ENCODE measurements at regions not wholly inside any gene's neighbourhood (a gene's known extent, or its start where the extent isn't known, plus 50 kb on each side); places are given as distances from the start of the nearest gene placed in this dataset.

DNA sequence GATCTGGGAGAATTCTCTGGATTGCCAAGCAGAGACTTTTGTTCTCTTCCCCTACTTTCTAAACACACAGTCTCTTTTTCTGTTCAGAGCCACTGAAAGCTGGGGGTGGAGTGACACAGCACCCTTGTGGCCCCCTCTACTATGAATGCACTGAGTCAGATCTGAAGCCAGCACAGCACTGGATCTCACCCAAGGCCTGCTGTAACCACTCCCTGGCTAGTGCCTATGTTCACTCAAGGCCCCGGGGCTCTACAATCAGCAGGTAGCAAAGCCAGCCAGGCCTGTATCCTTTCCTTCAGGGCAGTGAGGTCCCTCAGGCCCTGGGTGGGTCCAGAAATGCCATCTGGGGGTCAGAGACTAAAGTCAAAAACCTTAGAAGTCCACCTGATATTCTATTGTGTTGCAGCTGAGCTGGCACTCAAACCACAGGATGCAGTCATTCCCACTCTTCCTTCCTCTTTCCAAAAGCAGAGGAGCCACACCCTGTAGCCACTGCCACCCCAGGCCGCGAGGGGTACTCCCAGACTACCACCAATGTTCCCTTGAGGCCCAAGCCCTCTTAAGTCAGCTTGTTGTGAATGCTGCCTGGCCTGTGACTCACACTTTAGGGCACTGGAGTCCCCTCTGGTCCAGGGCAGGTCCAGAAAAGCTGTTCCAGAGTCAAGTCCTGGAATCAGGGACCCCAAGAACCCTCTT is 110.1 kb upstream of the RXFP2 start:
- ChIA-PET POLR2A (no interaction called here), CTCF (no interaction called here)
- H3K4me2 ChIP-seq: no peak overlapping the region
- H3K9me3 ChIP-seq: no peaks in the 10 kb centered on the region
- H3K27ac ChIP-seq: no peak overlapping the region
- DNase-seq (ENCODE audit: low read depth in 1 of 2, low spot score in 1 of 2): no peak
- 0% methylated on average over 2 of the region's 3 CpGs for WGBS (ENCODE audit: missing lambda C conversion rate)
- FAIRE-seq: no peak
- TF ChIP-seq, protein P1, sequence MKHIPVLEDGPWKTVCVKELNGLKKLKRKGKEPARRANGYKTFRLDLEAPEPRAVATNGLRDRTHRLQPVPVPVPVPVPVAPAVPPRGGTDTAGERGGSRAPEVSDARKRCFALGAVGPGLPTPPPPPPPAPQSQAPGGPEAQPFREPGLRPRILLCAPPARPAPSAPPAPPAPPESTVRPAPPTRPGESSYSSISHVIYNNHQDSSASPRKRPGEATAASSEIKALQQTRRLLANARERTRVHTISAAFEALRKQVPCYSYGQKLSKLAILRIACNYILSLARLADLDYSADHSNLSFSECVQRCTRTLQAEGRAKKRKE (CRISPR knock-in tag; IDR thresholded peaks at IDR 0.05; ENCODE audit: low read depth): no peak
- TF ChIP-seq ESRRA (IDR thresholded peaks at IDR 0.05; ENCODE audit: borderline replicate concordance, low read length) (no peak), ZFP36 (IDR thresholded peaks at IDR 0.05; ENCODE audit: borderline replicate concordance, partially characterized antibody) (no peak), ZSCAN20 (CRISPR knock-in tag; IDR thresholded peaks at IDR 0.05) (no peak), RCOR1 (IDR thresholded peaks at IDR 0.05; ENCODE audit: low read depth, low read length) (no peak), POLR2A (IDR thresholded peaks at IDR 0.05; ENCODE audit: low read length) (no peak)
- ATAC-seq: no peak
- H3K4me1 ChIP-seq: no peaks in the 10 kb centered on the region
- no peak overlapping the region for H3K4me3 ChIP-seq

- H3K9me3 ChIP-seq: no peaks in the 10 kb centered on the region
- ChIA-PET CTCF (interaction anchor here (1.4 kb wide), 1 partner anchor 8 kb away, joined by 4 read pairs; no protein-coding TSS in a partner anchor), POLR2A (no interaction called here)
- ATAC-seq (no peak), DNase-seq (ENCODE audit: low read depth in 1 of 2, low spot score in 1 of 2) (no peak), FAIRE-seq (no peak)
- no peak overlapping the region for H3K4me2 ChIP-seq
- no peaks in the 10 kb centered on the region for H3K4me1 ChIP-seq
- H3K27ac ChIP-seq: no peak overlapping the region
- no peak overlapping the region for H3K4me3 ChIP-seq
- TF ChIP-seq TFCP2L1 (CRISPR knock-in tag; IDR thresholded peaks at IDR 0.05): no peak
- no peak for TF ChIP-seq RARB (CRISPR knock-in tag; IDR thresholded peaks at IDR 0.05)
- 4% methylated on average over 3 of the region's 3 CpGs for WGBS (ENCODE audit: missing lambda C conversion rate)
These were observed 108.3 kb upstream of the RXFP2 start for GRCh38 chr13:31631071-31631470.

DNA sequence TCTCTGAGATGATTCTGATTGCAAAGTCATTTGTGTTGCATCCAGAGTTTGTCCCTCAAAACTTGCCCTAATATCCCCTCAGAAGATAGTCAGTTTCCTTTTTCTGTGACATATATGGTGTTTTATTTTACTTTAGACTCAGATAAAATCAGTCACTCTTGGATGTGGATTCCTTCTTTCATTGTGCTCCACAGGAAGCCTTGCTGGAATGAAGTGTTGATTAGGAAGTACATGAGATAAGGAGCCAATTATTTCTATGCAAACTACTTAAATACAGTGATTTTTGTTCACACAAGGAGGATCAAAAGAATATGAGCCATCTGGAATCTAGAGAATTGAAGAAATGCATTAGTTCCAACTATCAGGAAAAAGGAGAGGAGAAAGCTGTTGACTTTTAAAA is 107.6 kb upstream of the RXFP2 start:
- DNase-seq (ENCODE audit: low read depth in 1 of 2, low spot score in 1 of 2) (no peak), ATAC-seq (no peak), FAIRE-seq (no peak)
- Histone ChIP-seq H3K9me3 (no peaks in the 10 kb centered on the region), H3K4me1 (no peaks in the 10 kb centered on the region), H3K4me3 (no peak overlapping the region), H3K4me2 (no peak overlapping the region), H3K27ac (no peak overlapping the region)
- CTCF ChIA-PET: interaction anchor here (0.5 to 1.4 kb wide), 2 partner anchors 8 to 229 kb away, joined by 3 to 4 read pairs; no protein-coding TSS in a partner anchor
- POLR2A ChIA-PET: no interaction called here
- no peak for TF ChIP-seq EHMT2 (IDR thresholded peaks at IDR 0.05; ENCODE audit: low read depth)
- TF ChIP-seq RARB (CRISPR knock-in tag; IDR thresholded peaks at IDR 0.05): no peak
- TF ChIP-seq RAD21 (conservative IDR thresholded peaks at IDR 0.05 in 1 of 2, IDR thresholded peaks at IDR 0.05 in 1 of 2): no peak

DNA sequence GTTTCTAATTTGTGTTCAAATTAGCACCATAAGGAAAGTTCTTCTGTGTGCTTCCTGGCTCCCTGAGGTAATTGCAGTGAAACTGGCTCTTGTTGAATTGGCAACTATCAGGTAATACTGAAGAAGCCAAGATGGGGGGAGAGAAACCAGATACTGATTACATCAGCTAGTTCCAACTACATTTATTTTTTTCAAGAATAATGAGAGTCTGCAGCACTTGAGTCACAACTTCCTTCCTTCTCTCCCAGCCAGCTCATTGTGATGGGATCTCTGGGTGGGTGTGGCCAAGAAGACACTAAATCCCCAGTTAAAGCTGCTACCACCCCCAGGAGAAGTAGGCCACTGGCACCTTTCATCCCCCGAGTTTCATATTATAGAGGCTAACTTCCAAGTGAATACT is 100.7 kb upstream of the RXFP2 start:
- ATAC-seq (no peak), FAIRE-seq (no peak), DNase-seq (ENCODE audit: low read depth in 1 of 2, low spot score in 1 of 2) (no peak)
- WGBS (ENCODE audit: missing lambda C conversion rate): no CpG with 5 or more reads among the region's 1 CpG
- Histone ChIP-seq H3K4me1 (no peaks in the 10 kb centered on the region), H3K4me2 (no peak overlapping the region), H3K4me3 (no peak overlapping the region), H3K27ac (no peak overlapping the region), H3K9me3 (no peaks in the 10 kb centered on the region)
- no peak for TF ChIP-seq HEYL (CRISPR knock-in tag; IDR thresholded peaks at IDR 0.05)
- TF ChIP-seq ZC3H11A (IDR thresholded peaks at IDR 0.05): no peak
- TF ChIP-seq JUN (IDR thresholded peaks at IDR 0.05): no peak
- TF ChIP-seq POLR2AphosphoS2 (conservative IDR thresholded peaks at IDR 0.05; ENCODE audit: low read length): no peak
- TF ChIP-seq, protein P2, sequence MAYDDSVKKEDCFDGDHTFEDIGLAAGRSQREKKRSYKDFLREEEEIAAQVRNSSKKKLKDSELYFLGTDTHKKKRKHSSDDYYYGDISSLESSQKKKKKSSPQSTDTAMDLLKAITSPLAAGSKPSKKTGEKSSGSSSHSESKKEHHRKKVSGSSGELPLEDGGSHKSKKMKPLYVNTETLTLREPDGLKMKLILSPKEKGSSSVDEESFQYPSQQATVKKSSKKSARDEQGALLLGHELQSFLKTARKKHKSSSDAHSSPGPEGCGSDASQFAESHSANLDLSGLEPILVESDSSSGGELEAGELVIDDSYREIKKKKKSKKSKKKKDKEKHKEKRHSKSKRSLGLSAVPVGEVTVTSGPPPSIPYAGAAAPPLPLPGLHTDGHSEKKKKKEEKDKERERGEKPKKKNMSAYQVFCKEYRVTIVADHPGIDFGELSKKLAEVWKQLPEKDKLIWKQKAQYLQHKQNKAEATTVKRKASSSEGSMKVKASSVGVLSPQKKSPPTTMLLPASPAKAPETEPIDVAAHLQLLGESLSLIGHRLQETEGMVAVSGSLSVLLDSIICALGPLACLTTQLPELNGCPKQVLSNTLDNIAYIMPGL (CRISPR knock-in tag; IDR thresholded peaks at IDR 0.05; ENCODE audit: borderline replicate concordance): no peak
- TF ChIP-seq, protein P3, sequence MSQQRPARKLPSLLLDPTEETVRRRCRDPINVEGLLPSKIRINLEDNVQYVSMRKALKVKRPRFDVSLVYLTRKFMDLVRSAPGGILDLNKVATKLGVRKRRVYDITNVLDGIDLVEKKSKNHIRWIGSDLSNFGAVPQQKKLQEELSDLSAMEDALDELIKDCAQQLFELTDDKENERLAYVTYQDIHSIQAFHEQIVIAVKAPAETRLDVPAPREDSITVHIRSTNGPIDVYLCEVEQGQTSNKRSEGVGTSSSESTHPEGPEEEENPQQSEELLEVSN (IDR thresholded peaks at IDR 0.05; ENCODE audit: borderline replicate concordance, low read depth): no peak
- no peak for TF ChIP-seq ELK1 (IDR thresholded peaks at IDR 0.05; ENCODE audit: low read depth, low read length)
- TF ChIP-seq BCL3 (IDR thresholded peaks at IDR 0.05): no peak
- TF ChIP-seq JUNB (IDR thresholded peaks at IDR 0.05): no peak
- TF ChIP-seq RCOR1 (IDR thresholded peaks at IDR 0.05; ENCODE audit: low read depth, low read length): no peak
- no peak for TF ChIP-seq EHF (CRISPR knock-in tag; IDR thresholded peaks at IDR 0.05)
- TF ChIP-seq PHF8 (IDR thresholded peaks at IDR 0.05; ENCODE audit: borderline replicate concordance, low read depth): no peak
- TF ChIP-seq FOSB (CRISPR knock-in tag; IDR thresholded peaks at IDR 0.05): no peak
- CTCF ChIA-PET: no interaction called here
- POLR2A ChIA-PET: no interaction called here

Measured in A549 (cell line).